Astrocyte of the spinal cord (primary cell): ENCODE measurements at regions not wholly inside any gene's neighbourhood (a gene's known extent, or its start where the extent isn't known, plus 50 kb on each side); places are given as distances from the start of the nearest gene placed in this dataset.

Experiments used
- DNase-seq: peaks from one replicate; pipeline ENCODE4 v3.0.0; 2011; ENCODE audit warnings: low read depth, low spot score
- H3K4me3 ChIP-seq: 2 replicates; pipeline ENCODE4 v1.5.1; 2011; ENCODE audit warnings: low read depth, mild to moderate bottlenecking, low read length, moderate library complexity
- CTCF ChIP-seq: IDR thresholded peaks from 2 replicates; pipeline ENCODE4 v1.5.1; 2012; ENCODE audit warnings: low read depth, mild to moderate bottlenecking, low read length, inconsistent platforms
- in situ Hi-C: cut with HindIII; loops from 2 replicates; pipeline ENCODE4 v1.10.0; 2017; ENCODE audit warnings: low sequenced_read_pairs

GRCh38 chr6:140320081-140321080 lies 945.9 kb upstream of the CITED2 start:
- in situ Hi-C loops: no loop called here
- H3K4me3 ChIP-seq: no peak overlapping the region
- no peak for TF ChIP-seq CTCF
- peak; percentile 20 for DNase-seq

GRCh38 chr6:140319209-140319608 lies 944.8 kb upstream of the CITED2 start:
- peak; percentile 70 for DNase-seq
- TF ChIP-seq CTCF: no peak
- H3K4me3 ChIP-seq: no peak overlapping the region
- in situ Hi-C loops: no loop called here

- in situ Hi-C loops: no loop called here
- H3K4me3 ChIP-seq: no peak overlapping the region
- no peak for TF ChIP-seq CTCF
- no peak for DNase-seq
Measured at GRCh38 chr6:140318408-140318807, 944.0 kb upstream of the CITED2 start.

GRCh38 chr6:140317950-140318349 lies 943.5 kb upstream of the CITED2 start:
- in situ Hi-C loops: no loop called here

GRCh38 chr6:140316966-140317365 lies 942.5 kb upstream of the CITED2 start:
- H3K4me3 ChIP-seq: no peak overlapping the region
- in situ Hi-C loops: no loop called here
- DNase-seq: no peak
- TF ChIP-seq CTCF: no peak

More at GRCh38 chr6:140317950-140318349, 943.5 kb upstream of the CITED2 start:
- DNase-seq: no peak
- no peak overlapping the region for H3K4me3 ChIP-seq
- TF ChIP-seq CTCF: no peak

GRCh38 chr6:140314682-140315081 lies 940.2 kb upstream of the CITED2 start:
- no peak overlapping the region for H3K4me3 ChIP-seq
- no peak for TF ChIP-seq CTCF
- in situ Hi-C loops: no loop called here
- no peak for DNase-seq
